ENCODE measurements at regions not wholly inside any gene's neighbourhood (a gene's known extent, or its start where the extent isn't known, plus 50 kb on each side); places are given as distances from the start of the nearest gene placed in this dataset.
"Not testable (repeated sequence)": the region's sequence is repeated elsewhere in the genome, so short reads cannot be mapped to it uniquely, and the experiment has no call there.

- DNase-seq: not testable (repeated sequence)
These were observed 132.8 kb upstream of the STARD13 start for GRCh38 chr13:33418224-33418953.

DNA sequence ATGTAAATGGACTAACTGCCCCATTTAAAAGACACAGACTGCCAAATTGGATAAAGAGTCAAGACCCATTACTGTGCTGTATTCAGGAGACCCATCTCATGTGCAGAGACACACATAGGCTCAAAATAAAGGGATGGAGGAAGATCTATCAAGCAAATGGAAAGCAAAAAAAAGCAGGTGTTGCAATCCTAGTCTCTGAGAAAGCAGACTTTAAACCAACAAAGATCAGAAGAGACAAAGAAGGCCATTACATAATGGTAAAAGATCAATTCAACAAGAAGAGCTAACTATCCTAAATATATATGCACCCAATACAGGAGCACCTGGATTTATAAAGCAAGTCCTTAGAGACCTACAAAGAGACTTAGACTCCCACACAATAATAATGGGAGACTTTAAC, 134.6 kb upstream of the STARD13 start:
- DNase-seq: not testable (repeated sequence)

DNA sequence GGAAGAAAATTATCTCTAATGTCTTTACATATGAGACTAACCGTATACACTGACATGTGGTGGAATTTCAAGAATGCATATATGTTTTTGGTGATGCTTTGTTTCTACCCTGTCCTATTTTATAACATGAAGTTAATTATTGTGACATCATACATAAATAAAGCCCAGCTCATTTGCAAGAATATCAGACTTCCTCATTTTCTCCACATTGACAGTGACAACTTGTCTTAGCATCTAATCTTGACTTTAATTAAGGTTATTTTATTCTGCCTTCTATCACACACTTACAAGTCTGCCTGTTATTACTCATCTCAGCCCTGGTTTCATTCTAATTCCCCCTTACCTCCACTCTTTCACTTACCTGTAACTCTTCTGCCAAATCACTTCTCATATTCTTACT, 140.6 kb upstream of the STARD13 start:
- no peak for DNase-seq

DNA sequence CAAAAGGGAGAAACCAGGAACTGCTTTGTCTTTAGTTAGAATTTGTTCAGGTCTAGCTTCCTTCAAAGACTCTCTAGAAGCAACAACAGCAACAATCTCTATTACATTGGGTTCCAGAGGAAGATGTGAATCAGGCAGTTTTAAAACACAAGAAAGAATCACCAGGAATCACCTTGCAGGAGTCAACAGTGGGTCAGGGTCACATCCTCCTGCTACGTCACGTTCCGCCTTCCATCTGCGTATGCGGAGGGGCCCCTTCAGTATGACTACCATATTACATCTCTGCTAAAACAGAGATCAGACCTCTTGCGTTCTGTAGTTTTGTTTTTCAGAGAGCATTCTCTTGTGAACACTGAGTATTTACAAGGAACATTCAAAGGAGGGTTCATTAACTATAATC, 147.8 kb upstream of the STARD13 start:
- DNase-seq: no peak

DNA sequence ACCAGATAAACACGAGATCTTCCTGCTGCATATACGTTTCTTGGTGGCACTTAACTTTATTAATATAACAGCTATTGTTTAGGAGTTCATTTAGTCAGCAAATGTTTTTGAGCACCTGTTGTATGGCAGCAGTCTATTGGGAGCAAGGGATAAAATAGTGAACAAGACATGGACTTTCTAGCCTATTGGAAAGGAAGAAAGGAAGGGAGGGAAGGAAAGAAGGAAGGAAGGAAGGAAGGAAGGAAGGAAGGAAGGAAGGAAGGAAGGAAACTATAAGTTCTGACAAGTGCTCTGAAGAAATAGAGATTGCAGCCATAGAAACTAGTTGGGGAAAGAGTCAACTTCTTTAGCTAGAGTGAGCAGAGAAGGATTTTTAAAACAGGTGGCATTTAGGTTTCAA, 149.1 kb upstream of the STARD13 start:
- no peak for DNase-seq

DNA sequence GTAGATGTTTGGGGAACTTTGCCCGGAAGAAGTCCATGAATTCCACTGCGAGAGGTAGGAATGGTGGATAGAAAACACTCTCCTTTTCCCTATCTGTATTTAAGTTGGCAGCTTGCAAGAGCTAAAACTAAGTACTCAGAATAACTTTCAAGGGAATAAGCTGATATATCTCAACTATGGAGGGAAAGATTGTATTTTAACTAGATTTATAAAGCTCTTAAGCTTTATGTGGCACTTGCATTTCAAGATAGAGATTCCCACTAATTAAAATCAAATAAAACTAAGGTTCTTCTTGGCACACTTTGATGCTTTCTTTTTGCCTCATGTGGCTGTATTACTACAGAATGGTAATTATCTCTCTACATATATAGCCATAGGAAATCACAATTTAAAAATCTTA, 149.7 kb upstream of the STARD13 start:
- DNase-seq: no peak

GRCh38 chr13:33438918-33439317, 153.4 kb upstream of the STARD13 start:
- no peak for DNase-seq

GRCh38 chr13:33441015-33441414, 155.5 kb upstream of the STARD13 start:
- DNase-seq: no peak

DNA sequence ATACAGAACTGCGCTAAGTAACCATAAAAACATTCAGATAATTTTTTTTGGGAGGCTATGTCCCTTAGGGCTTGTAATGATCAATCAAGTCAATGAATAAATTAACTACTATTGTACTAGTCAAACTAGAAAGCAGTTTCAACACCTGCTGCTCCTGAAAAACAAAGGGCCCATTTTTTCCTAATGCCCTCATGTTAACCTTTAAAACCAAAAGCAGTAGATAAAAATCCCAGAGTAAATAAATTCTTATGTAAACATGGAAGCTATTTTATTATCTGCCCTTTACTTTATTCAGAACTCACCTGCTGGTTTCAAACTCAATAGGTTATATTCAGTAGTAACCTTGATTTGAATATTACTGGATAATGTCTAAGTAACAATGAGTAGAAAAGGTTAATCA, 159.5 kb upstream of the STARD13 start:
- DNase-seq: no peak

GRCh38 chr13:33445476-33445875, 159.9 kb upstream of the STARD13 start:
- DNase-seq: no peak

DNA sequence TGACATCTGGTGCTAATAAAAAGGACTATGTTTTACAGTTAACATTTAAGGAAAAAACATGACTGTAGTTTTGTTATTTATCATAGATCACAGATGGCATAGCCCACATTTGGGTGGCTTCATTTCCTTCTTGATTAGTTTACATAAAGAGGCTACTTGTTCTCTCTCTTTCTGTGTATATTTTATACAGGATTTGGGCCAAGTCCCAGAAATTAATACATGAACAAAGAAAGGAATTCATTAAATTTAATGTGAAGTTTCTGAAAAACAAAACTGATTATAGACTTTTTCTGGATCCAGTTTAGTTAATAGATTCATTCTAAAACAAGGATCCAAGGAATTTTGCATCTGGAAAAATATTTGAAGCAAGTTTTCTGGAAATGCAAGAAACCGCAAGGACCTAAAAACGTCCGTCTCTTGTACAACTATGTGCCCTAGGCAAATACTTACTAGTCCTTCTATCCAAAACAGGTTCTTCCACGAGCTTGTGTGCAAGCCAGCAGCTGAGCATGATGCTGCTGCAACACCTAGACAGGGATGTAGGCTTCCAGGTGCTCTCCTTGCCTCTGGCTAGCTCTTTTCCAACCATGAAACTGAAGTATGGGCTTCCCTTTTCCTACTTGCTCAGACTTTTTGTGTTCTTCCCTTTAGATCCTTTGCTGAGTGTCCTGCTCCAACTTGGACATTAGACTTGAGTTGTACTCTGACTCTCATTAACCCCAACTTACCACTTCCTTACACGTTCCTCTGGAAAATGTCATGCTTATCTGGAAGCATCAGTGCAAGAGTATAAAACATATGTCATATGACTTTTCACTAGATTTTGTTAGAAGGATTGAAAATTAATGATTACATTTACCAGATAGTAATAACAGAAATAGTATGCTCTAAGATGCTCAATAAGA, 161.5 kb upstream of the STARD13 start:
- DNase-seq: no peak

DNA sequence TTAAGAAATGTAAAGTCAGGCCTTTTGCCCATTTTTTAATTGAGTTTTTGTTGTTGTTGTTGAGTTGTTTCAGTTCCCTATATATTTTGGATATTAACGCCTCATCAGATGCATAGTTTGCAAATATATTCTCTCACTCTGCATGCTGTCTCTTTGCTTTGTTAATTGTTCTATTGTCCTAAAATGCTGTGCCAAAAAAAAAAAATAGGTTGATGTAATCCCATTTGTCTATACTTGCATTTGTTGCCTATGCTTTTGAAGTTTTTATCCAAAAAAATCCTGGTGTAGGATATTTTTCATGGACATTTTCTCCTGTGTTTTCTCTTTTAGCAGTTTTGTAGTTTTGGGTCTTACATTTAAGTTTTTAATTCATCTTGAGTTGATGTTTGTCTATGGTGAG, 163.3 kb upstream of the STARD13 start:
- no peak for DNase-seq

- DNase-seq: no peak
These were observed 165.6 kb upstream of the STARD13 start for GRCh38 chr13:33450956-33451709.

DNA sequence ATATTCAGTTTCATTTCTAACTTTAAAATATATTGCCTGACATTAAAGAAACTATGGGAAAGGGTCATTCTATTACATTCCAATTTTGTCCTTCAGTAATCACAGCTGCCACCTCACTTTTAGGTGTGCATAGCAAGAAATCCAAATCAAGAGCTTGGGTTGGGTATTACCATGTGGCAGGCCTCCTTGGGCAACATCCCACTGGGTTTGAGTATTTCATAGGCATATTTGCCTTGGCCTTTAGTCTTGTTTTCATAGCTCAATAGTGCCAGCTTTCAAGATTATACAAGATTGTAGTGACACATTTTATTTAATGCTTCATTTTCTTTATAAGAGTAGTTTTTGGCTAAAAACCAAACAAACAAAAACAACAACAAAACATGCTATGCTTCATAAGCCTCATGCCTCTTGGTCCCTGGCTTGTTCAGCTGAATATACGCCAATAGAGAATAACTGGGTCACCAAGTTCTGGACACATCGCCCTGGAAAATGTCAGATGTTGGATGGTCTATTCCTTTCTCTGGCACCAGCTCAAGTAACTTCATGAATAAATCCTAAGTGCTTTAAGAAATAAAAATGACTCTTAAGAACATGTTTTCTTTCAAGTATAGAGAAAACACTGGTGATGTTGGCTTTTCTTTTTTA, 167.4 kb upstream of the STARD13 start:
- DNase-seq: no peak

DNA sequence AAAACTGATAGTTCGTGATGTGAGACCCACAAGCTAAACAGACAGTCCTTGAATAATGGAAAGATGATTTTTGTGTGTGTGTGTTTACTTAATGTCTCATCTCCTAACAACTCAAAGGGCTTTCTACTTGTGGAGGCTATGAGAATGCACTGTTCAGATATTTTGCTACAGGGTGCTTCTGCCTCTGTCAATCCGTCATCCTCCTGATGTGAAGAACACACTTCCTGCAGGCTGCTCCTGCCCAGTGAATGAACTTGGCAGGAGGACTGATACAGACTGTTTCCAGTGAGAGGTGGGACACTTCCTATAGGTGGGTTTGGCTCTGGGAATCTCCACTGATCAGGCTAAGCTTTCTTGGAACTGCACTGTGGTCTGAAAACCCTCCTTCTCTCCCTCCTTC, 168.4 kb upstream of the STARD13 start:
- no peak for DNase-seq

GRCh38 chr13:33454844-33455705, 169.5 kb upstream of the STARD13 start:
- DNase-seq: no peak

- no peak for DNase-seq
These were observed 174.1 kb upstream of the STARD13 start for GRCh38 chr13:33459702-33460101.

DNA sequence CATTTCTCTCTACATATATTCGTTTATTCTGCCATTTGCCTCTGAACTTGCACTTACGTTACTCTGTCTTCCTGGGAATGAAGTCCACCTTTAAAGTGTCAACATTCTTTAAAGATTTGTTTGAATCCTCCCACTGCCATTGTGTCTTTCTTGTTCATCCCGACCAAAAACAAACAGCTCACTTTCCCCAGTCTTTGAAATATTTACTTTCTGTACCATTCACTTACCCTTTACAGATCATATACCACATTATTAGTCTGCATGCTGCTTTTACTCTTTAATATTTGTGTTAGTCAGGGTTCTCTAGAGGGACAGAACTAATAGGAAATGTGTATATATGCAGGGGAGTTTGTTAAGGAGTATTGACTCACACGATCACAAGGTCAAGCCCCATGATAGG, 176.6 kb upstream of the STARD13 start:
- no peak for DNase-seq

- no peak for DNase-seq
These were observed 178.8 kb upstream of the STARD13 start for GRCh38 chr13:33464345-33464744.

- no peak for DNase-seq
These were observed 180.7 kb upstream of the STARD13 start for GRCh38 chr13:33466262-33466661.

DNA sequence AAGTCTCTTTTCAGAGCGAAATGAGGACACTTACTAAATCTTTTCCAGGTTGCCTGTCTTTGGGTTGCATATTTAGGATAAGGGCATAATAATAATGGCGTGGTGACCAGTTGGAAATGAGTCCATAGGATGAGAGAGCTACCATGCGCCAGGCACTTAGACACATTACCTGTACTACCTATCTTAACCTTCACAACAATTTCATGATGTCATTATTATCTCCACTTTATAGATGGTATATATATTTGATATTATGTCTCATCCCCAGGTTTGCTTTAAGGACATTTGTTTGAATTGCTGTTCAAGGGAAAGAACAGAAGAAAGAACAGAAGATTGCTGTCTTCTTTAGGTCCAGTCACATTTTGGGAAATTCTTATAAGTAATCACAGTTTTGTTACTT, 182.0 kb upstream of the STARD13 start:
- DNase-seq: no peak

DNA sequence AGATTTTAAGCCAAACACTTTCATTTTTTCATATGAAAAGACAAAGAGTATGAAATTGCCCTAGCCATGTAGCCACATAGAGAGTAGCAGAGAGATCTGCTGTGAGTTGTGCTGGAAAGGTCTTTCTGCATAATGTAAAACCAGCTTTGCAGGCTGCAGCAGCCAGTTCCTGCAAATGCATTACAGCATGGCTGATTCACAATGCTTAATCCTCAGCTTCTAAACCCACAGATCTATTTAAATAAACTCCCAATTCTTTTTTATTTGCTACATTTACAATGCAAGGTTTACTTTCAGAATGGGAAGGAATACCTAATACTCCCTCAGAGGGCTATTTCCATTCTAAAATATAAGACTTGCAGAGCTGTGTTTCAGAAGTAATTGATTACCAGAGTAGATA, 185.6 kb upstream of the STARD13 start:
- DNase-seq: no peak
